ENCODE measurements at regions not wholly inside any gene's neighbourhood (a gene's known extent, or its start where the extent isn't known, plus 50 kb on each side); places are given as distances from the start of the nearest gene placed in this dataset.
A peak's percentile ranks its signal among the peaks of the same experiment; 100 is the strongest.

DNA sequence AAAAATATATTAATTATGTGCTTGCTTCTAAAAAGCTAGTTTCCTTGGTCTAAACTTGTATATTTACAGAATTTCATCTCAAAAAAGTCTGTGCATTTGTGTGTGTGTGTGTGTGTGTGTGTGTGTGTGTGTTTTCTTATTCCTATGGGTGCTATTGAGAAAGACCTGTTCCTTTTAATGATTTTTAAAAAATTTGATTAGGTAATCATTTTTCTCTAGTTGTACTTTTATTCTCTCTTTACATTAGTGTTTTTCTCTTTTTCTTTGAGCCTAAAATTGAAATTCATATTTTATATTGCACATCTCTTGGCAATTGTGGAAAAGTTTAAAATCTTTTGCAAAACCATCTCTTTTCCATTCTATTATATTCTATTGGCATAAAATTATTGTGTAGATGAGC lies 690.4 kb upstream of the NDST4 start:
- DNase-seq: no peak

- no peak for DNase-seq
Measured at GRCh38 chr4:115790812-115791211, 677.4 kb upstream of the NDST4 start.

GRCh38 chr4:115781528-115782146 lies 668.2 kb upstream of the NDST4 start:
- DNase-seq: peak in 2 of 3 donors; percentile 1 to 4

- DNase-seq: no peak
Measured at GRCh38 chr4:115780835-115781234, 667.4 kb upstream of the NDST4 start.

- DNase-seq: no peak
Measured at GRCh38 chr4:115780268-115780667, 666.8 kb upstream of the NDST4 start.

DNA sequence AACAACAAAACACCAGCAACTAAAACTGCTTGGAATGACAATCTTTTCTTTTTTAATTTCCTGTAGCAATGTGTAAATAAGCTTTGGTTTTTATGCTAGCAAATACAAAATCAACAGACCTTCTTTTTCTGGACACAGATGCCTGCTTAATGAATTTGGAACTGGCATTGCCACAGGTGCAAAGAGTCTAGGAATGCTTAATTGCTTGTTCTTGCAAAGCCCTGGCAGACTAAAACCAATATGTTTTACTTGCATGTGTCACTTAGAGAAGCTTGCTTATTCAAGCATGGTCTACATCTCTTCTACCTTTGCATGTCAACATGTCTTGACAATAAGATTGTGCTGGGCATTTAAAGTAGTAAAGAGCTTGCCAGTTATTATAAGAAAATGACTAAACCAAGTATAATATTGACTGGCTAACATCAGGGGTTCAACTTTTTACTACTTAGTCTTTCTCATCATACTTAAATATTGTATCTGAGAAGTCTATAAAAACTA lies 656.7 kb upstream of the NDST4 start:
- no peak for DNase-seq

DNA sequence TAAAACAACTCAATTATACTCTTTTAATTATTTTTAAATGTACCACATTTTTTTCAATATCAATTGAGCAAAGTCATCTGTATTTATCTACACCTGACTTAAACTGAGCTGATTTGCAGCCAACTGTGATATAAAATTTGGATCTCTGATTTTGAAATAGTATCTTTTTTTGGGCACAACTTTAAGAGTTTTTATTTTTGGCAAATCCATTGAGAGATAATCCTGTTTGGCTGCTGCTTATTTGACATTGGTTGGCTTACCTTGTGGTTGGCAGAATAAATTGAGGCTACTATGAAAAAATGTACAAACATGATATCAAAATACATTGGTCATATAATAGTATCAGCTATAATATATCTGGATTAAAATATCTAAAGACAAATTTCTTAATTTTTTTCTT lies 656.0 kb upstream of the NDST4 start:
- no peak for DNase-seq

DNA sequence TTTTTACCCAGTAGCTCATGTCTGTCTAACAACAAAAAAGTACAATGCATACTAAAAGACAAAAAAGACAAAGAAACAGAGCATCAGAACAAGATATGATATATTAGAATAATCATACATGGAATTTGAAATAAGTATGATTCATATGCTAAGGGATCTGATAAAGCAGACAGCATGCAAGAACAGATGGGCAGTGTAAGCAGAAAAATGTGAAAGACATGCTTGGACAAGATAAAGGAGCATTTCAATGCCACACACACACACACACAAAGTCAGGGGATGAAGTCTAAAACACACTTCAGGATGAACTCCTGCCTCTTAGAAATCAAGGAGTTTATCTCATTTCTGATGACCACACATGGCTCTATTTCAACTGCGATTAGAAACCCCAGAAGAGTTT lies 649.6 kb upstream of the NDST4 start:
- DNase-seq: no peak

DNA sequence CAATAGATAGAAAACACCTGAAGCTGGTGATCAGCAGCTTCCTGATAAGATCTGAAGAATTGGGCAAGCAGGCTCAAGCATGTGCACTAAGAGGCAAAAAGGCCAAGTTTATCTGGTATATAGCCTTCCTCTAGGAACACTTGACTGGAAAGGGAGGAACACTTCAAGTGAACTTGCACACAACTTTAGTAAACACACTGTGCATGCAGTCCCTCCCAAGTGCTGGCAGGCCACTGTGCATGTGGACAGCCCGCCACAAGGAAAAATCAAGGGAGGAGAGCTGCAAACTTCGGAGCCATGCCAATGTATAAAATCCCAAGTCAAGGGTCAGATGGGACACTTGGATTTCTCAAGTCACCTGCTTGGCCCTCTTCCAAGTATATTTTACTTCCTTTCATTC lies 645.8 kb upstream of the NDST4 start:
- no peak for DNase-seq

- no peak for DNase-seq
Measured at GRCh38 chr4:115749404-115749803, 636.0 kb upstream of the NDST4 start.

GRCh38 chr4:115740806-115741205 lies 627.4 kb upstream of the NDST4 start:
- DNase-seq: no peak

- DNase-seq: no peak
Measured at GRCh38 chr4:115729739-115730266, 616.4 kb upstream of the NDST4 start.

DNA sequence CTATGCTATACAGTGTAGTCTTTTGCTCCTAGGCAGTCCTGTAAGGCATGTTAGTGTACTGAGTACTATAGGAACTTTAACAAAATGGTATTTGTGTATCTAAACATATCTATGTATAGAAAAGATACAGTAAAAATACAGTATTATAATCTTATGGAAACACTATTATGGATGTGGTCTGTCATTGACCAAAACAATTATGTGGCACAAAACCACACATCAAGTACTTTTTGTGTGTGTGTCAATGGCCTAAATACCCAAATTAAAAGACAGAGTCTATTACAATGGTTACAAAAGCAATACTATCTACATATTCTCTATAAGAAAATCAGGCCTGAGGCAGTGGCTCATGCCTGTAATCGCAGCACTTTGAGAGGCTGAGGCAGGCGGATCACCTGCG lies 610.2 kb upstream of the NDST4 start:
- DNase-seq: no peak

DNA sequence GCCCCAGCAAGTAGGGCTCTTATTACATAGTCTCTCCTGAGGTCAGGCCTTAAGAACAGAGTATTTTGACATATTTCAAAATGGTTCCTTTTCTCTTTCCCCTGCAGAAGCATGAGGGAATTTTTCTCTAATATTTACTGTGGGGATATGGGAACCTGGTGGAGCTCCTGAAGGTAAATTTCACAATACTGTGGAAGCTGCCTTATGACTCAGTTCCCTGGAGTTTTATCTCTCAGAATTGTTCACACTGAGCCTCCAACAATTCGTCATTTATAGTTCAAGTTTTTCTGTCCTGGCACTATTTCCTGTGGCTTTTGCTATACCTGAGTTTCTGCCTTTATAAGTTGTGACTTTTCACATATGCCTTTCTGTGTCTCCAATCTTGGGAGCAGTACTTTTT lies 607.2 kb upstream of the NDST4 start:
- no peak for DNase-seq

- DNase-seq: peak in 1 of 3 donors; percentile 7
Measured at GRCh38 chr4:115711575-115711974, 598.2 kb upstream of the NDST4 start.

GRCh38 chr4:115688961-115689360 lies 575.5 kb upstream of the NDST4 start:
- DNase-seq: no peak

DNA sequence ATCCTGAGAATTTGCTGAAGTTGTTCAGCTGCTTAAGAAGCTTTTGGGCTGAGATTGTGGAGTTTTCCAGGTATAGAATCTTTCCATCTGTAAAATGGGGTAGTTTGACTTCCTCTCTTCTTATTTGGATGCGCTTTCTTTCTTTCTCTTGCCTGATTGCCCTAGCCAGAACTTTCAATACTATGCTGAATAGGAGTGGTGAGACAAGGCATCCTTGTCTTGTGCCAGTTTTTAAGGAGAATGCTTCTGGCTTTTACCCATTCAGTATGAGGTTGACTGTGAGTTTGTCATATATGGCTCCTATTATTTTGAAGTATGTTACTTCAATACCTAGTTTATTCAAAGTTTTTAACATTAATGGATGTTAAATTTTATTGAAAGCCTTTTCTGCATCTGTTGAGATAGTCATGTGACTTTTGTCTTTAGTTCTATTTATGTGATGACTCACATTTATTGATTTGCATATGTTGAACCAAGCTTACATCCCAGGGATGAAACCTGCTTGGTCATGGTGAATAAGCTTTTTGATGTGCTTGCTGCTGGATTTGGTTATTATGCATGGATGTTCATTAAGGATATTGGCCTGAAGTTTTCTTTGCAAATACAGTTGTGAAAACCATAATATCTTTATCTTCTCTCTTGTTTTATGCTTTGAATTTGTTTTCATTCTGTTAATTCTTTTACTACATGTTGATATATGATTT lies 573.8 kb upstream of the NDST4 start:
- no peak for DNase-seq

DNA sequence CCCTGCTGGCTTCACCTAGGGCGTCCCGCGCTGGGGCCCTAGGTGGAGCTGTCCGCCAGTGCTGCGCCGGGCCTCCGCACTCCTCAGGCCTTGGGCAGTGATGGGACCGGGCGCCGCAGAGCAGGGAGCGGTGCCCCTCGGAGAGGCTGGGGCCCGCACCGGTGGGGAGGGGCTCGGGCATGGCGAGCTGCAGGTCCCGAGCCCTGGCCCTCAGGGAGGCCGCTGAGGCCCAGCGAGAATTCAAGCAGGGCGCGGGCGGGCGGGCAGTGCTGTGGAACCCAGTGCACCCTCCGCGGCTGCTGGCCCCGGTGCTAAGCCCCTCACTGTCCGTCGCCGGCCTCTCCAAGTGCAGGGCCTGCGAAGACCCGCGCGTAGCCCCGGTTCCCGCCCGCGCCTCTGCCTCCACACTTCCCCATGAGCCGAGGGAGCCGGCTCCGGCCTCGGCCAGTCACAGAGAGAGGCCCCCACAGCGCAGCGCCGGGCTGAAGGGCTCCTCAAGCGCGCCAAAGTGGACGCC lies 565.1 kb upstream of the NDST4 start:
- DNase-seq: no peak

GRCh38 chr4:115675719-115676118 lies 562.3 kb upstream of the NDST4 start:
- DNase-seq: no peak

- no peak for DNase-seq
Measured at GRCh38 chr4:115674485-115674884, 561.1 kb upstream of the NDST4 start.

GRCh38 chr4:115671581-115671980 lies 558.2 kb upstream of the NDST4 start:
- no peak for DNase-seq

DNA sequence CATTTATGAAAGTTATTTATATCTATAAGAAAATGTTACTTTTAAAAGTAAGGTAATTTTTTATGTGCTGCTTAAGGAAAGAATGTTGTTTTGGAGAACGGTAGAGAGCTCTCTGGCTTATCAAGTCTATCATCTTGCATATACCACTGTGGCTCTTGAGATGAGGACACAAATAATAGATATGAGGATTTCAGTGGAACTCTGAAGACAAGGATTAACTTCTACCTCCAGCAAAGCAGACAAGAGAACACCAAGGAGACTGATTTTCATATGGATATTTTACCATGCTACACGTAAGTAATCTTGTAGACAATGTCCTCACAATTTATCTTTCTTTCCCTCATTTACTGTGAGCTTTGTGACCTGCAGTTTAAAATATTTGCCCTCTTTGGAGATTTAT lies 557.5 kb upstream of the NDST4 start:
- DNase-seq: no peak

DNA sequence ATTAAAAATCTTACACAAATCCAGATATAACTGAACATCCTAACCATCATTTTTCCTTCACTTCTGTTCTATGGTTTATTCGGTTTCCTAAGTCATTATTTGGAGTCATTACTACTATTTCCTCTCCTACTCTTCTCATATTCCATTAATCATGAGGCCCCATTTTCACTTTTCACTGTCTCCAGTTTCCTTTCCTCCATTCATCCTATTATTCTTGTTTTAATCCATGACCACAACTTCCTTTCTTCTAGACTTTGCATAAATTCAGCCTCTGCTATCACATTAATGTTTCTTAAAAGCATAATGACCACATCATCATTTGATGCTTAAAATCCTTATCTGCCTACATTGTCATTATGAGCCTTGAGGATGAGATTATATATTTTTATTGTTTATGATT lies 555.0 kb upstream of the NDST4 start:
- DNase-seq: no peak
